ENCODE measurements at regions not wholly inside any gene's neighbourhood (a gene's known extent, or its start where the extent isn't known, plus 50 kb on each side); places are given as distances from the start of the nearest gene placed in this dataset.
"Not testable (repeated sequence)": the region's sequence is repeated elsewhere in the genome, so short reads cannot be mapped to it uniquely, and the experiment has no call there.

DNA sequence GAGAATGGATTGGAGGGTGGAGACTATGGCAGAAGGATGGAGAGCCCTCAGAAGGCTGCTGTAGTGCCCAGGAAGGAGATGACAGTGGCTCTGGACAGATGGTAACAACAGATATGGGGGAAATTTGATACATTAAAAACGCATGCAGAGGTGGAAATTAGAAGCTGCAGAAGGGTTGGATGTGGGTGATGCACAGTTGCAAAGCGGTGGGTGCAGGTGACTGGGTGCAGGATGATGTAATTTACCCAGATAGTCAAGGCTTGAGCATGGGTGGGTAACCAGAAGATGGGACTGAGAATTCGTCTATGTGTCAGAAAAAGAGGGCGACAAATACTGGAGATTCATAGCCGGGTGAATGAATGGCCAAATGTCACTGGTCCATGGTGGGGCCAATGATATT, 570.3 kb downstream of the MN1 start:
- in situ Hi-C loops (cut with HindIII; ENCODE audit: low sequenced_read_pairs) = no loop called here

DNA sequence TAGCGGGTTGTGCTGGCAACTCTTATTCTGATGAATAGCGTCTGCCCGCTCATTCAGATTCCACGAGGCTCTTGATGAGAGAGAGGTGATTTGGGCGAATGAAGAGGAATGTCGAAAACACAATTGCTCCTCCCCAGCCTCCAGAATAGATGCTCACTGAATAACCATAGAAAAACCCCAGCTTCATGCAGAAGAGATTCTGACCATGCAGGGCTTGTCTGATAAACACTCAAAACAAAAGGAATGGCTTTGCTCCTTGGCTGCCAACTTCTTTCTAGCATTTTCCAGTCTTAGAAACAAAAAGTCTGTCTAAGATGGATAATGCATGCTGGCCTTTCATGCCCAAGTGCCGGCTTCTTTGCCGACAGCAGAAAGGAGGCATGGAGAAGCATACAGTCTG, 569.5 kb downstream of the MN1 start:
- in situ Hi-C loops (cut with HindIII; ENCODE audit: low sequenced_read_pairs) = no loop called here

DNA sequence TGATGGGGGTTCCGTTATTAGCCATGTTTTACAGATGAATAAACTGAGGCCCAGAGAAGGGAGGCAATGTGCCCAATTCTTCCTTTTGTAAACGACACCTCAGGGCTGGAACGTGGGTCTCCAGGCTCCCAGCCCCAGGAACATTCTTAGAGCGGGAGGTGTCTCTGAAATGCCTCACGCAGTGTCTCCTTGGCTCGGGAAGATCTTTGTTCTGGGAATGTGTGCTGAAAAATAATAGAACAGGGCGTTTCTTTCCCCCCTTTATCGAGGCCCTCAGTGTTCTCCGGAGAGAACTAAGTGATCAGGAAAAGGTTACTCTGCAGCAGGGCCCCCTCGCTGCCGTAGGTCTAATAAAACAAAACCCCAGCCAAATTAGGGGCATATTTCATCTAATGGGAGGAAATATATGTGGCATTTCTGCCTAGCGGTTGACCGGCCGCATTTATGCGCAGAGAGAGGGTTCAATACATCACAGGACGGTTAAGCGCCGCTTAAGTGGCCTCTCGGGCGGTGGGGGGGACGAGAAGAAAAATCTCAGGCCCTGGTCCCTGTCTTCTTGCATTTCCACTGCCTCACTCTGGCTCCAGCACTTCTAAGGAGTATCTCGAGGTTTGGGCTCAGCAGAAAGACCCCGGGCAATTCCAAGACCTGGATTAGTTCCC, 564.3 kb downstream of the MN1 start:
- in situ Hi-C loops (cut with HindIII; ENCODE audit: low sequenced_read_pairs) = no loop called here

DNA sequence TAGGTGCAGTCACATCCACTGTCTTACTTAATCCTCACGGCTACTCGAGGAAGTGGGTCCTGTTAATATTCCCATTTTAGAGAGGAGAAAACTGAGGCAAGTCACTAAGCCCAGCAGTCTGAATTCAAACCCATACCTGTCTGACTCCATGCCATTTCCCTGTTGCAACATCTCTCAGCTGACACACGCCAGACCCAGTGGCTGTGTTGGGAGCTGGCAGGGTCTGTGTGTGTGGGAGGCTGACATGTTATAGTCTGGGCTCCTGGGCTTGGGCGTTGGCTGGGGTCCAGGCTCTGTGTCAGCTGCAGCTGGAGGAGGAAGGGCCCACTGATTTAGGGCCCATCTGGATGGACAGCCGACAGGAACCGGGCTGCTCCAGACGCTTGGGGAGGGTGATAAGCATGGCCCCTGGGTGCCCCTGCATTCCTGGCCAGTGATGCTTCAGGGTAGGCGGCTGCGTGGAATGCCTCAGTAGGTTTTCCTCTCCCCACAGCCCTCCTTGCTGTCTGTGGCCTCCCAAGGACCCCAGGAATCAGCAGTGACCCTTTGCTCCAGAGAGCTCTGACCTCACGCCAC, 562.5 kb downstream of the MN1 start:
- in situ Hi-C loops (cut with HindIII; ENCODE audit: low sequenced_read_pairs) = no loop called here

DNA sequence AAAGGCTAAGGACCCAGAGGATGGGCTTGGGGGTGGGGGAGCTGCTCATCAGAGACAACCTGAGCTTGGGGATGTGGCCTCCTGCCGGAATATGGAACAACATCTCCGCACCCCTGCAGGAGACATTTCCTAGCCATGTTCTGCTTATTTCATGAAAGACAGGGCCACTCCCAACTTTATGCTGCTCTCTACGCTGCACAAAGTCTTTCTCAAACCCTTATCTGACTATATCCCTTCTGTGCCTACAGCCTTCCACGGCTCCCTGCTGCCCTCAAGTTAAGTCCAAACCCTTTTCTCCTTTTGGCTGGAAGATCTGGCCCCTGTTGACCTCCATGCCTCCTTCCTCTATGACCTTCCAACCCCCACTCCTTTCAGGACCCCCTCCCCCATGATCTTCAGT, 562.0 kb downstream of the MN1 start:
- in situ Hi-C loops (cut with HindIII; ENCODE audit: low sequenced_read_pairs) = no loop called here

DNA sequence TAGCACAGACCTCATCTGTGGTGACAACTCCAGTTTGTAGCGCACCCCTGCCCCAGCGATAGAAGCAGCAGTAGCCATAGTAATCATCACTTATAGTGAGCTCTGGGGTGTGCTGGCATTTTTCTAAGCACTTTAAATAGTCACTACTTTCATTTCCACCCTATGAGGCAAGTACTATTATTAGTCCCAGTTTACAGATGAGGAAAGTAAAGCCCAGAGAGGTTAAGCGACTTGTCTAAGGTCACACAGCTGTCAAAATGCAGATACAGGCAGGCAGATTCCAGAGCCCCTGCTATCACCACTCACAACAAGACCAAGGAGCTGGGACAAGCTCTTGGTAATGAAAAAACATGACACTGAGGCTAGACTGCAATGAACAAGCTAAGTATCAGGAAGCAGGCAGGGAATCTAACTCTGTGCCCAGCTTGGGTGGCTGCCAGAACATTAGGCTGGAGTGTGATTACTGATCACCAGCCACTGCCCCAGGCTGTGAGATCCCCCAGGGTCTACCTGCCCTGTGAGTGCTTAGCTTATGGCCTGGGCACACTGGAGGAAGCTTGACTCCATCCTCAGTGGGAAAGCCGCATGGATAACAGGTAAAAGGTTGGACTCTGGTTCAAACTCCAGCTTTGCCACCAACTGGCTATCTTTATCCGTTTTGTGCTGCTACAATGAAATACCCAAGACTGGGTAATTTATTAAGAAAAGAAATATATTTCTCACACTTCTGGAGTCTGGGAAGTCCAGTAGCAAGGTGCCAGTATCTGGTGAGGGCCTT, 561.1 kb downstream of the MN1 start:
- in situ Hi-C loops (cut with HindIII; ENCODE audit: low sequenced_read_pairs) = no loop called here

DNA sequence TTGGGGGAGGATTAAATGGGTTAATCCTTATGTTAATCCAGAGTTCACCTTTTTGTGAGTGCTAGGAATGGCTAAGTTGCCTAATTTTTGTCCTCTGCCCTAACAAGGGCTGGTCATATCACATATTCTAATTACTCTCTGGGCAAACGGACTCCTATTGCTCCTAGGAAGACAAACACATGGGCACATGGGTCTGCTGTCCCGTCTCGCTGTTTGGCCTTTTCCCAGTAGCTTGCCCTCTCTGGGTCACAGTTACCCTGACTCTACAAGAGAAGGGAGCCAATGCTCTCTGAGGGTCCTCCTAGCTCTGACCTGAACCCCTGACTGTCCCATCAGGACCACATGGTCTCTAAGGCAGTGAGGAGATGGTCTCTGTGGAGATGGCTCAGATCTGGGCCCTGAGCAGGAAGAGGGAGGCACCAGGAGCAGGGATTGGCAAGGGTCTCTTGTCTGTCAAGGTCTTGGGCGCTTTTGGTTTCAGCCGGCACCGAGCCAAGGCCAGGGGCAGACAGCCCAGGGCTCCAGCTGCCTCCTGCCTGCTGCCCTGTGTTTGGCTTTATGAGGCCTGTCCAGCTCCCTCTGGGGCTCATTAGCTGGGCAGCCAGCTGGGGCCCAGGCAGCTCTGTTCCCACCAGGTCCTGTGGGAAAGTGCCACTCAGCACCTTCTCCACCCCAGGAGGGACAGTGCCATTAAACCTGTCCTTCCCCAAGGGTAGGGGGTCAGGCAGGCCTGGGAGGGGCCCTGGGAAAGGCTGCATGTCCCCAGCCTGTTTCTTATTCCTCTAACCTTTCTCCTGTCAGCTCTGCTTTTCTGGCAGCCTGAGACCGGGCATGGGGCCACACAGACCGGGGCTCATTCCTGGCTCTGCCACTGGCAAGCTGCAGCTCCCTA, 559.9 kb downstream of the MN1 start:
- in situ Hi-C loops (cut with HindIII; ENCODE audit: low sequenced_read_pairs) = no loop called here

DNA sequence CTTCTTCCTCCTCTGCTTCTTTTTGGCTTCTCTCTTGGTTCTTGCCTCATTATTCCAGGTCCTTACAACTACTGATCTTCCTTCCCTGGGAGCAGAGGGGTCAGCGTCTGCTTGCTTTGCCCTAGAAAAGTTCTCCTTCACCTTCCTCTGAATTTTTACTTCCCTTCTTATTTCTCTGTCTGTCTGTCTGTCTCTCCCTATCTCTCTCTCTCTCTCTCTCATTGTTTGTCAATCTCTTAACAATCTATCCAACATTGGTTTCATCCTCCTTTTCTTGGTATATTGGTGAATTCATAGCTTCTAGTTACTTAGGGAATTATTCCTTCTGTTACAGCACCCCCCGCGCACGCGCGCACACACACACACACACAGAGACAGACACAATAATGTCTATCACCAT, 559.1 kb downstream of the MN1 start:
- in situ Hi-C loops (cut with HindIII; ENCODE audit: low sequenced_read_pairs) = no loop called here

DNA sequence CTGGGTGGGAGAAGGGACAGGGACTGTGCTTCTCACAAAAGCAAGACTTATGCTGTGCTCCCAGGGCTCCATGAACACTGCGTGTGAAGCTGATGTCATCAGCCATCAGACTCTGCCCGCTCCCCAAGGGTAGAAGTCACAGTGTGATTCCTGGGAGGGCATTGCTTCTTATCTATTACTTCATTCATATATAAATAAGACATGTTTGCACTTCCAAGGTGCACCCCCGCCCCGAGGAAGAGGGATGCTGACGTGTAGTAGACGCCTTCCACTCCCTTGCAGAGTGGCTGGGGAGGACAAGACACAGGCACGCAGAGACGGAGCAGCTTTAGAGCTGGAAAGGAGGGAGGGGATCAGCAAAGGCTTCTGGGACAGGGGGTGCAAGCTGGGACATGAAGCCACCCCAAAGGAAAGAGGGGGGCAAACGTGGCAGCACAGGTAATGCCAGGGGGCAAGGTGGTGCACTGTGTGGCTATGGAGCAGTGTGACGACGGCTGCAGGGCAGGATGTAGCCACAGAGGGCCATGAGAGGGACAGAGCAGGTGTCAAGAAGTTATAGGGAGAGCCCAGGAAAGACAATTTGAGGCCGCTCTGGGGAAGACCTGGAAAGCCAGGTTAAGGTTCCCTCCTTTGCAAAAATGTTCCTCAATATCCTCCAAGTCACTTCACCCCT, 558.5 kb downstream of the MN1 start:
- in situ Hi-C loops (cut with HindIII; ENCODE audit: low sequenced_read_pairs) = no loop called here

DNA sequence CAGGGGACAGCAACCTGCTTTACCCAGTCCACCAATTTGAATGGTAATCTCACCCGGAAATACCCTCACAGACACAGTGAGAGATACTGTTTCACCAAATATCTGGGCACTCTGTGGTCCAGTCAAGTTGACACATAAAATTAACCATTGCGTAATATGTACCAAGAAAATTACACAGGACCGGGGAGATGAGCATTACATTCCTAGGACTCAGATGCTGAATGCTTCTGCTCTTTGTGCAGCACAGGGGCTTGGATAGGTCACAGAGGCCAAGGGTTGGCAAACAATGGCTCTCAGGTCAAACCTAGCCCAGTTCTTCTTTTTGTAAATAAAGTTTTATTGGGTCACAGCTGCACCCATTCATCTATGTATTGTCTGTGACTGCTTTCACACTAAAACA, 557.2 kb downstream of the MN1 start:
- in situ Hi-C loops (cut with HindIII; ENCODE audit: low sequenced_read_pairs) = no loop called here

DNA sequence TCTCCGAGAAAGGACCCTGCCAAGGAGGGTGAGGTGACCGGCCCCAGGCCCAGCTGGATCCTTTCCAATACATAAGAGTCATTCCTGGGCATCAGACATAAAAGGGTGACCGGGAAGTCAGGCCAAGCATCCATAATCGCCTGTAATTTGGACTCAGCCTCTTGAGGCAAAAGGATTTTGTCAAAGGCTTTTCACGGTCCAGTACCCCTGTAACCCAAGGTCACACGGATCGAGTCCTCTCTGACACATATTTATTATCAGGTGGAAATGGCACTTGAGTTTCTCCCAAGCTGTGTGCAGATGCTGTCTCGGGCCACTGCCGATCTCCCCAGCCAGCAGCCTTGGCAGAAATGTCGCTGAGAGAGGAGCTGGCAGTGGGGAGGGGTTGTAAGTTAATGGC, 556.5 kb downstream of the MN1 start:
- in situ Hi-C loops (cut with HindIII; ENCODE audit: low sequenced_read_pairs) = no loop called here

DNA sequence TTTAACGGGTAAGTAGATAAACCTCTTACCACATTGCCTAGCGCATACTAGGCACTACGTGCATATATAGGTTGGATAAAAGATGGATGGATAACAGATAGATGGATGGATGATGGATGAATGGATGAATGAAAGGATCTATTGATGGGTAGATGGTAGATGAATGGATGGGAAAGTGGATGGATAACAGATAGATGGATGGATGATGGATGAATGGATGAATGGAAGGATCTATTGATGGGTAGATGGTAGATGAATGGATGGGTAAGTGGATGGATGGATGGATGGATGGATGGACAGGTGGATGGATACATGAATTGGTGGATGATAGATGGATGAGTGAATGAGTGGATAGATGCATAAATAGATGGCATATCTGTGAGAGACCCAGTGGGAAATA, 555.0 kb downstream of the MN1 start:
- in situ Hi-C loops (cut with HindIII; ENCODE audit: low sequenced_read_pairs) = no loop called here

DNA sequence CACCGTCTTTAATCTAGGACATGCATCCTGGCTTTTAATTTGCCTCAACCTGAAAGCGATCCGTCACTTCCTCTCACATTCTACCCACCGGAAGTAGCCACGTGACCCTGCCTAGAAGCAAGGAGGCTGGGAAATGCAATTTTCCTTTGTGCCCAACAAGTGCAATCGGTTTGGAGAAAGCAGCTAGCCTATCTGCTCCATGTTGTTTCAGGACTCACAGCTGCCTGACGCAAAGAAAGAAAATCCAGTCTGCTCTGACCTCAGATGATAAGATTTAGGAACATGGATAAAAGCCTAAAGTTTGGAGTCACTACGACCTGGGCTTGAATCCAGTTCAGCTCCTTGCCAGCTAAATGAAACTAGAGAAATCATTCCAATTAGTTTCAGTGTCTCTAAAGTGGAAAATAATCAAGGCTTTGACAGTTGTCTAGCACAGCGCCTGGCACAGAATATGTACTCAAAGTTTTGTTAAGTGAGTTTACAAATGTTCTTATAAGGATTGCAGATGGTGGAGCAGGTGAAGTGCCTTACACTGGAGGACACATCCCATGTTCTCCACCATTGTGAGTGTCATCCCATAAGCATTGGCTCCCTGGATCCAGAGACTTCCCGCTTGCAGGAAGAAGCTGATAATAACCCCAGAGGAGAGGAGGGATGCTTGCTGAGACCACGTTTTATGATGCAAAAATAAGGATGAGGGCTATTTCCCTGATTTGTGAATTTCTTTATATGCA, 553.7 kb downstream of the MN1 start:
- in situ Hi-C loops (cut with HindIII; ENCODE audit: low sequenced_read_pairs) = no loop called here

DNA sequence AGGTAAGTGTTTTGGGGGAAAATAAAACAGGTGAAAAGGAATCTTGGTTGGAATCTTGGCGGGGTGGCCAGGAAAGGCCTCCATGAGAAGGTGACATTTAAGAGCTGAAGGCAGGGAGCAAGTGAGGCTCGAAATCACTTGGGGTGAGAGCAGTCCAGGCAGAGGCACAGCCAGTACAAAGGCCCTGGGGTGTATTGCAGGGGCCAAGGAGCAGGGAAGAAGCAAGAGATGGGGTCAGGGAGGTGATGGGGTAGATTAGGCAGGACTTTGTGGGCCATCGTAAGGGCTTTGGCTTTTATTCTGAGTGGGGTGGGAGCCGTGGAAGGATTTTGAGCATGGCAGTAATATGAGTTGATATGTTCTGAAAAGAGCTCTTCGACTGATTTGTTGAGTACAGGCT, 551.1 kb downstream of the MN1 start:
- in situ Hi-C loops (cut with HindIII; ENCODE audit: low sequenced_read_pairs) = no loop called here

DNA sequence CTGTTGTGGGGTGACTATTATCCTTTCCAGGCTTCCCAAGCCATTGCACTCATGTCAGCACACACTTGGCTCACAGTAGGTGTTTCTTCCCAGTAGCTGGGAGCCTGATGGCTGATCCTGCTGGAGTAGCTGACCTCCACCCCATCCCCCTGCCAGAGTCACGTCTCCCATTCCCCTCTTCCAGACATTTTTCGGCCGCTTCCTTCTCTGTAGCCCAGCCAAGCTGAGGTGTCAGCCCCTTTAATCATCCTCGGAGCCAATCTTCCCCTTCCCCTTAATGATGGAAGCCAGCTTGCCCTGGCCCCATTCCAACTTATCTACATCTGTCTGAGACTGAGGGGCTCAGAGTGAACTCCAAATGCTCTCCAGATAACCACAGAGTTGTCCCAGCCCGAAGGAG, 550.7 kb downstream of the MN1 start:
- in situ Hi-C loops (cut with HindIII; ENCODE audit: low sequenced_read_pairs) = no loop called here

DNA sequence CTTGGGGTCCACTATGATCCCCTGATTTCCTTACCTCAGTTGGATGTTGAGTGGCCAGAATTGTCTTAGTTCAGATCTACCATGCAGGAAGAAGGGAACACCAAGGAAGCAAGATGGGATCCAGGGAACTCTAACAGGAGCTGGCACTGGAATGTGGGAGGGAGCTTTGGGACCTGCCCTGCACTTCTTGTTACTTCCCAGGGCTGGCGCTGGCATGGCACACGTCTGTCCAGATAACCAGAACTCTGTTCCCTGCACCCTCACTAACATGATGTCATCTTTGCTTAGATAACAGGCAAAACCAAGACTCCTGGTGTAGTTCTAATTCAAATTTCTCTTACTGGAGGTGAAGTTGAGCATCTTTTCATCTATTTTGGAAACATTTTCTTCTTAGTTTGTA, 550.0 kb downstream of the MN1 start:
- in situ Hi-C loops (cut with HindIII; ENCODE audit: low sequenced_read_pairs) = no loop called here

DNA sequence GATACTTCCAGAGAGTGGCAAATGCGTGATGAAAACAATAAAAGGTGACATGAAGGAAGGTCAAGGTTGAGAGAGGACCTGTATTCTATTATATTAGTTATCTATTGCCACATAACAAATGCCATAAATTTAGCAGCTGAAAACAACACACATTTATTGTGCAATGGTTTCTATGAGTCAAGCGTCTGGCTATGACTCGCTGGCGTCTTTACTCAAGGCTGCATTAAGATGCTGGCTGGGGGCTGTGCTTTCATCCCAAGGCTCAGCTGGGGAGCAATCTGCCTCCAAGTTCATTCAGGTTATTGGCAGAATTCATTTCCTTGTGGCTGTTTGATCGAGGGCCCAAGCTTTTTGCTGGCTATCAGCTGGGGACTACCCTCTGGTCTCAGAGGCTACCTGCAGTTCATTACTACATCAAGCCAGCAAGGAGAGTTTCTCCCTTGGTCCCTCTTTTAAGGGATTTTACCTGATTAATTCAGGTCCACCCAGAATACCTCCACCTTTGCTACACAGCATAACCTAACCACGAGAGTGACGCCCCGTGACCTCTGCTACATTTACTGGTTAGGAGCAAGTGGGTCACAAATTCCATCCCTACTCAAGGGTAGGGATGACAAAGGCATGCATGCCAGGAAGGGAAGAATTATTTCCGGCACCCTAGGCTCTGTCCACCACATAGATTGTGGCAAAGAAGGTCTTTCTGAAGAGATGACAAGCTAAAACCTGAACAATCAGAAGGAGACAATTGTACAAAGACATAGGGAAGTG, 549.1 kb downstream of the MN1 start:
- in situ Hi-C loops (cut with HindIII; ENCODE audit: low sequenced_read_pairs) = no loop called here

DNA sequence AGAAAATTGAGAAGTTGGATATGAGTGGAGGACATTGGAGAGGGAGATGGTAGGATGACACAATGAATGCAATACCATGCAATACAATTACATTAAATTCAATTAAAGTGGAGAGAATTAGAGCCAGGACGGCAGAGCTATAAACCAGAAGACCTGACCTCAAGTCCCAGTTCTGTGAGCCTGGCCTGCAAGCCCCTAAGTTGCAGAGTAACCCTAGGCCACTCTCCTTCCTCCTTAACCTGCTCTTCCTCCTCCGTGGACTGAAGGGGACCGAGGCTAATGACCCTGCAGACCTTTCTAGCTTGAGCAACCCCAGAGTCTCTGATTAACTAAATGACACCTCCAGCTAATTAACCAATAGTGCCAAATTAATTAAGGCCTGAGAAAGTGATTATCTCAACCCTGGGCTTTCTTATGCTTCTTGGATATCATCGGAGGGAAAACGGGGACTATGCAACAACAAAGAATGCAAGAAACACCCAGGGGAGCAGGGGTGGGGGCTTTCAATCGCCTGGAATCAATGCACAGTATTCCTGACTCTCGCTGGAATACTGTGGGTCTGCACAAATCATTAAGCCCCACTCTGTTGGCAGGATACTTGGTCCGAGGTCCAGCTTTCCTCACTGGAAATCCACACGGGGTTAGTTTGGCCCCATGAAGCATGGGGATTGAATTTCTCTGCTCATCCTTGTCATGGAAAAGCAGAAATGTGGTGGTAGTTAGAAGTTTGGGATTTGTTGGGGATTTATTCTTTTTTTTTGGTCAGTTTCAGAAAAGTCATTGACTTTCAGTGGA, 548.3 kb downstream of the MN1 start:
- in situ Hi-C loops (cut with HindIII; ENCODE audit: low sequenced_read_pairs) = no loop called here

DNA sequence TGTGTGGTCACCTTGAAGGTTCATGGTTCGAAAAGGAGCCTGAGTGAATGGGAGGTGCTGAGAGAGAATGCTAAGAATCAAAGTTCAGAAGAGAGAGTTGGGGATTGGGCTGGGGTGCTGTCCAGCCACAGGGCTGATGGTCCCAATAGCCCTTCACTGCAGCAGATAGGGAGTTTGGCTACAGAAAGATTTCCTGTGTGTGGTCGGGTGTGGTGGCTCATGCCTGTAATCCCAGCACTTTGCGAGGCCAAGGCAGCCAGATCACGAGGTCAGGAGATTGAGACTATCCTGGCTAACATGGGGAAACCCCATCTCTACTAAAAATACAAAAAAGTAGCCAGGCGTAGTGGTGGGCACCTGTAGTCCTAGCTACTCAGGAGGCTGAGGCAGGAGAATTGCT, 547.5 kb downstream of the MN1 start:
- in situ Hi-C loops (cut with HindIII; ENCODE audit: low sequenced_read_pairs) = not testable (repeated sequence)
